GM21423 (cell line): ENCODE measurements at regions not wholly inside any gene's neighbourhood (a gene's known extent, or its start where the extent isn't known, plus 50 kb on each side); places are given as distances from the start of the nearest gene placed in this dataset.

ENCODE experiments used
- ATAC-seq: cut with Tn5 transposase; IDR thresholded peaks from one replicate; pipeline ENCODE4 v1.9.1; 2021; ENCODE audit warnings: mild to moderate bottlenecking, moderate library complexity; ENCODE audit not compliant: unreplicated experiment

GRCh38 chr12:116401565-116401964, 124.1 kb upstream of the MED13L start:
- no peak for ATAC-seq

- no peak for ATAC-seq
These were observed 124.9 kb upstream of the MED13L start for GRCh38 chr12:116402163-116402939.

DNA sequence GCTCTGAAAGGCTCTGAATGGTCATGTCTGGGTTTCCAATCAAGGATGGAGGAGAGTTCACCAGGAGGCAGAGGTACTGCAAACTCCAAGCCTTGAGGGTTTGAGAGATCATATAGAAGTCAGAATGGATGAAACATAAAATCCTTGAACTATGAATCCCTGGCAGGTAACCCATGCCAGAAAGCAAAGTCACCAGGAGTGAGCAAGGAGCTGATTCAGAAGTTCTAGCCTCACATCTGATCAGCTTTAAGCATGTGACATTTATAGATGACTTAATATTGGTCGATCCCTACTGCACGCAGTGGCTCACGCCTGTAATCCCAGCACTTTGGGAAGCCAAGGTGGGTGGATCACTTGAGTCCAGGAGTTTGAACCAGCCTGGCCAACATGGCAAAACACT, 126.1 kb upstream of the MED13L start:
- ATAC-seq = no peak

GRCh38 chr12:116404247-116404646, 126.8 kb upstream of the MED13L start:
- ATAC-seq = no peak

DNA sequence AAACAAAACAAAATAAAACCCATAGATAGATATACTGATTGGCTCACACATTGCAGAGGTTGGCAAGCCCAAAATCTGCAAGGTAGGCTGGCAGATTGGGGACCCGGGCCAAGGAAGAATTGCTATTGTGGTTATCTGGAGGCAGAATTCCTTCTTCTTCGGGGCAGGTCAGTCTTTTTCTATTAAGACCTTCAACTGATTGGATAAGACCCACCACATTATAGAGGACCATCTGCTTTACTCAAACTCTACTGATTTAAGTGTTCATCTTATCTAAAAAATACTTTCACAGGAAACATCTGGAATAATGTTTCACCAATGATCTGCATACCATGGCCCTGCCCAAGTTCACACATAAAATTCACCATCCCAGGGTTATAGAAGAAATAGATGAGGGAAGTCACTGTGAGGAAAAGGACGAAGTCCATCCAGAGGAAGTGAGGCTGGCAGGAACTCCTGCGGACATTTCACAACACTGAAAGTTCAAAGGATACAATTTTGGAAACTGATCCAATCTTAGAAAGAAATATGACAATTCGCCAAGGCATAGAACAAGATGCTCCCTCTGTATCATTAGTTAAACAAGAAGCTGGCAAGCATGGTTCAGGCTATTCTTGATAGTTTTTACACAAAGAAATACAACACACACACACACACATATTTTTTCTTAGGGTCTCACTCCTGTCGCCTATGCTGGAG, 127.6 kb upstream of the MED13L start:
- ATAC-seq = no peak

DNA sequence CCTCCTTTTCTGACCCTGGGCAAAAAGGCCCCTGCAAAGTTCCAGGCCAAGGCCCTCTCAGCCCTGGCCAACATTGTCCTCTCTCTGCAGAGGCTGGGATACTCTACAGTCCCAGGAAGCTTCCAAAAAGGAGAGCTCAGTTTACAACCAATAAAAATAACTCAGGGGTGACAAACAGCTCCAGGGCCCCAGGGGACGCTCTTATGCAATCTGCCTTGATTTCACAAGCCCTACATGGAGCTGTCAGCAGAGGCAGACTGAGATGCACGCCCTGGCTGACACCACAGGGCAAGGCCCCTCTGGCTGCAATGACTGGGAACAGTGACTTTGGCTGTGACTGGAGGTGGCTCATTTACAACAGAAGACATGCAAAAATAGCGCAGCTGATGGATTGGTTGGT, 129.0 kb upstream of the MED13L start:
- no peak for ATAC-seq

- ATAC-seq = no peak
These were observed 131.2 kb upstream of the MED13L start for GRCh38 chr12:116408489-116409250.

- no peak for ATAC-seq
These were observed 134.5 kb upstream of the MED13L start for GRCh38 chr12:116411977-116412376.

DNA sequence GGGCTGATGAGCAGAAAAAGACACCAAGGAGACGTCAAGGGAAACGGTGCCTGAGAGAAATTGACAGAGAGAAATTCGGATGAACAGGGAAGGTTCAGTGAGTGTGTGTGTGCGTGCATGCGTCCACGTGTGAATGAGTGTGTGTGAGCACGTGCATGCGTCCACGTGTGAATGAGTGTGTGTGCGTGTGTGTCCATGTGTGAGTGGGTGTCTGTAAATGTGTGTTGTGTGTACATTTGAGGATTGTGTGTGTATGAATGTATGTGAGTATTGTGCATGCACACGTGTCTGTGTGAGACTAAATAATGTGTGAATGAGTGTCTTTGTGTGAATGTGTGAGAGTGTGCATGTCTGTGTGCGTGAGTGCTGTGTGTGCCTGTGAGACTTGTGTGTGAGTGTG, 137.4 kb upstream of the MED13L start:
- ATAC-seq = no peak

- ATAC-seq = no peak
These were observed 138.1 kb upstream of the MED13L start for GRCh38 chr12:116415408-116416108.

DNA sequence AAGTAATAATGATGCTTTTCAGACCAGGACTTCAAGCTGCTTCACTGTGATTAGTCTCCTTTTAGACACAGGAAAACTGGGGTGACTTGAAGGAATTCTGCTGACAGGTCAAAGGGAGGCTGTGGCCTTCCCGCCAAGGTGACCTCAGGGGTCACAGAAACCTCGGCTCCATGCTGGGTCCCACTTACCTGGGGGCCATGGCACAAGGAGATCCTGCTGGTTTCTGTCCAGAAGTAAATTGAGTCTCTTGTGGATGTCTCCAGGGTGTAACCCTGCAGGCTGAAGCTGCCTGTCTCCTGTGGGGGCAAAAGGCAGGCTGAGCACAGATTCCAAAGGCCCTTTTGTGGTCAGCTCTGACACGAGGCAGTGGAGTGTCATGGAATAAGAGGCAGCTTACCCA, 138.7 kb upstream of the MED13L start:
- no peak for ATAC-seq

DNA sequence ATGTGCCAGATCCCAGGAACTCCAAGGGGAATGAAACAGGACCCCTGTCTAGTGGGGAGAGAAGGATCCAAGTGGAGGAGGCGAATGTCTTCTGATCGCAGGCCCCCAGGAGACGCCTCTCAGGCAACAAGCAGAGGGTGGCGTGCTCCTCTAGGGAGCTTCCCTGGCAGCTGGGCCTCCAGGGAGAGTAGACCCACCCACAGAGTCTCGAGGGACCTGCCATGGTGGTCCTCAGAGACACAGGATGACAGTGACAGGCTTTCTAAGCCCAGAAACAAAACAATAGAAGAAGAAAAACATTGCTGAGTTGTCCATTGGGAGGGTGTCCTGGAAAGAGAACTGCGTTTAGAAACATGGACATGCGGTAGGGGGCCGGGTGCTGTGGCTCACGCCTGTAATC, 140.6 kb upstream of the MAP1LC3B2 start:
- no peak for ATAC-seq

- no peak for ATAC-seq
These were observed 138.8 kb upstream of the MAP1LC3B2 start for GRCh38 chr12:116420227-116420880.

DNA sequence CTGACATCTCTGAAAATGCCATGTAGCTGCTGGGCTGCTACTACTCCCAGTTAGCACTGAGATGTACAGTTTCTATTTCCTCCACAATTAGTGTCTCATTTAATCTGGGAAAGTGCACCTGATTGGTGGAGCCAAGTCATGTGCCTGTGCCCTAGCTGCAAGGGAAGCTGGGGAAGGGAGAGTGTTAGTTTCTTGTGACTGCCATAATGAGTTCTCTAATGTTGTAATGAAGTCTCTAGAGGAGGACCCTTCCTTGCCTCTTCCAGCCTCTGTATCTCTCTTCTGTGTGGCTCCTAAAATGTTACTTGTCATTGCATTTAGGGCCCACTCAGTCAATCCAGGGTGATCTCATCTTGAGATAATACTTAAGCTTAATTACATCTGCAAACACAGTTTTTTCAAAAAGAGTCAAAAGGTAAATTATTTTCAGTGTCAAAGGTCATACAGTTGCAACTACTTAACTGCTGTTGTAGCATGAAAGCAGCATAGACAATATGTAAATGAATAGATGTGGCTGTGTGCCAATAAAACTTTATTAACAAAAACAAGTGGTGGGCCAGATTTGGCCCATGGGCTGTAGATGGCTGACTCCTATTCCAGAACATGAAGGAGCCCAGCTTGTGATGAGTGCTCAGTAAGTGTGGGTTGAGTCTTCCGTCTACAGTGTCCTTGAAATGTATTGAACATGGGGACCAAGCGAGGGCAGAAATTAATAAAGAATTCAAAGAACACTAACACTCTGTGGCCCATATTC, 137.2 kb upstream of the MAP1LC3B2 start:
- ATAC-seq = no peak

DNA sequence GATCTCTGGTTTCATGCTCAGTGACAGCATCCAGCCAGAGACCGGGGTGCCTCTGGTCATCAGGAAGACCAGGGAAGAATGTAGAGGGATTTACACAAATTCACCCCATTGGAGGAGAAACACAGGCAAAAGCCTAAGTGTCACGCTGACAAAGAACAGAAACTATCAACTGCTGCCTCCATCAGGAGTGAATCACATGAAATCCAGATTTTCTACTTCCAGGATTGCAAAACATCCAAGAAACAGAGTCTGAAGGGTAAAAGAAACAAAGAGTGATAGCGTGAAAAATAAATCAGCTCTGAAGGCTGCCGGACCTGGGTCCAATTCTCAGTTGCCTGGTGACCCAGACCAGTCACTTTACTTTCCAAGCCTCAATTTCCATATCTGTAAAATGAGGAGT, 136.1 kb upstream of the MAP1LC3B2 start:
- ATAC-seq = no peak

DNA sequence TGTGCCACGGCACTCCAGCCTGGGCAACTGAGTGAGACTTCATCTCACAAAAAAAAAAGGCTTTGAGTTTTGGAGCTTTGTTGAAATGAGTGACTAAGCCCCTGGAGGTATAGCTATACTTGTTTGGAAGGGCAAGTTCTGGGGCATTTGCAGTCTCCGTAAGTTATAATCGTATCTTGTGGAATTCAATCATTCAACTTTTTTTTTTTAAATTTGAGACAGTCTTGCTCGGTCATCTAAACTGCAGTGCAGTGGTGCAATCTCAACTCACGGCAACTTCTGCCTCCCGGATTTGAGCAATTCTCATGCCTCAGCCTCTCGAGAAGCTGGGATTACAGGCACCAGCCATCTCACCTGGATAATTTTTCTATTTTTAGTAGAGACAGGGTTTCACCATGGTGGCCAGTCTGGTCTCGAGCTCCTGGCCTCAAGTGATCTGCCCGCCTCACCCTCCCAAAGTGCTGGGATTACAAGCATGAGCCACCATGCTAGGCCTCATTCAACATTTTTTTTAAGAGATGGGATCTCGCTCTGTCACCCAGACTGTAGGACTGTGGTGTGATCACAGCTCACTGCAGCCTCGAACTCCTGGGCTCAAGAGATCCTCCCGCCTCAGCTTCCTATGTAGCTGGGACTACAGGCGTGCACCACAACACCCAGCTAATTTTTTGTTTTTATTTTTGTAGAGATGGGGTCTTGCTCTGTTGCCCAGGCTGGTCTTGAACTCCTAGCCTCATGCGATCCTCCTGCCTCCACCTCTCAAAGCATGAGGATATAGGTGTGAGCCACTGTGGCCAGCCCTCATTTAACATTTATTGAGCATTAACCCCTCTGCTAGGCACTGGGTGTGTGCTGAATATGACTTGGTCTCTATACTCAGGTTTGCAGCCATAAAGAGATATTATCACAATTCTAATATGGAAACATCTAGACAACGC, 133.7 kb upstream of the MAP1LC3B2 start:
- no peak for ATAC-seq

DNA sequence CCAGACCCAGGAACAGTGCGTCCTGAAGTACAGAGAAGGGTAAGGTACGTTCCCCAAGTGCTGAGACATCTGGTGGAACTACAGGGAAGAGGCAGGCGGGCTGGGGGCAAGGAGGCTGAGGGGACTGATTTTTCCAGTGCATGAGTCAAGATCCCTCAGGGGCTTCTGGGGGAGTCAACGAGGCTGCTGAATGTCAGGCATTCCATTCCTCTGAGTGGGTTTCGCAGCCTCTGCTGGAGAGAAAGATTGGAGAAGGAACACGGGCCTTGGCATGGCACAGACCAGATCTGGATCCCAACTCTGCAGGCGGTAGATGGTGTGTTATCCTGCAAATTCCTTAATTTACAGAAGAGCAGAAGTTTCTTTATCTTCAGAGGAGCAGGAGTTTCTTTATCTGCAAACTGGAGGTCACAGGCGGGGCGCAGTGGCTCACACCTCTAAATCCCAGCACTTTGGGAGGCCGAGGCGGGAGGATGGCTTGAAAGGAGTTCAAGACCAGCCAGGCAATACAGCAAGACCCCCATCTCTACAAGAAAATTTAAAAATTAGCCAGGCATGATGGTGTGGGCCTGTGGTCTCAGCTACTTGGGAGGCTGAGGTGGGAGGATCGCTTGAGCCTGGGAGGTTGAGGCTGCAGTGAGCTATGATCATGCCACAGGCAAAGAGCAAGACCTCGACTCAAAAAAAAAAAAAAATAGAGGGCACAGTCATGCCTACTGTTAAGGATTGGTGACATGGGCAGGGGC, 132.6 kb upstream of the MAP1LC3B2 start:
- ATAC-seq = no peak
